Astrocyte of the spinal cord (primary cell): ENCODE measurements at regions not wholly inside any gene's neighbourhood (a gene's known extent, or its start where the extent isn't known, plus 50 kb on each side); places are given as distances from the start of the nearest gene placed in this dataset.
"Not testable (repeated sequence)": the region's sequence is repeated elsewhere in the genome, so short reads cannot be mapped to it uniquely, and the experiment has no call there.

Experiments
- DNase-seq: peaks from one replicate; pipeline ENCODE4 v3.0.0; 2011; ENCODE audit warnings: low read depth, low spot score
- H3K4me3 ChIP-seq: 2 replicates; pipeline ENCODE4 v1.5.1; 2011; ENCODE audit warnings: low read depth, mild to moderate bottlenecking, low read length, moderate library complexity
- in situ Hi-C: cut with HindIII; loops from 2 replicates; pipeline ENCODE4 v1.10.0; 2017; ENCODE audit warnings: low sequenced_read_pairs
- TF ChIP-seq, protein P1 (sequence below): IDR thresholded peaks from 2 replicates; pipeline ENCODE4 v1.5.1; 2012; ENCODE audit warnings: low read depth, mild to moderate bottlenecking, low read length, inconsistent platforms

DNA sequence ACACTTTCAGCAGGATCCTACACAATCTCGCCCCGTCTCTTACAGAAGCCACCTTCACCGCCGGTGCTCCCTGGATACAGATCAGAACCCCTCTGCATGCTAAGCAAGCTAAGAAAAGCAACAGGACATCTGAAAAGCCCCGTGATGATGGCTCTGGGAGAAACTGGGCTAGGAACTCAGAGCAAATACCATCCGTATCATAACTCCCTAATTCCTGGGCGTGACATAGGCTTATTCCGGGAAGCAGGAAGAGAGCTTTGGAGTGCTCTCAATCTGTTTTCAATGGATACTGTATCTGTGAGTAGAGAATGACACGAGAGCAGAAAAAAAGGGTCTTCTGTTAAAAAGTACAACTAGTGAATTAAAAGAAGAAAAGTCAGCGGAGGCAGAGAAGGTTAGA lies 121.6 kb downstream of the SPP2 start:
- TF ChIP-seq, protein P1, sequence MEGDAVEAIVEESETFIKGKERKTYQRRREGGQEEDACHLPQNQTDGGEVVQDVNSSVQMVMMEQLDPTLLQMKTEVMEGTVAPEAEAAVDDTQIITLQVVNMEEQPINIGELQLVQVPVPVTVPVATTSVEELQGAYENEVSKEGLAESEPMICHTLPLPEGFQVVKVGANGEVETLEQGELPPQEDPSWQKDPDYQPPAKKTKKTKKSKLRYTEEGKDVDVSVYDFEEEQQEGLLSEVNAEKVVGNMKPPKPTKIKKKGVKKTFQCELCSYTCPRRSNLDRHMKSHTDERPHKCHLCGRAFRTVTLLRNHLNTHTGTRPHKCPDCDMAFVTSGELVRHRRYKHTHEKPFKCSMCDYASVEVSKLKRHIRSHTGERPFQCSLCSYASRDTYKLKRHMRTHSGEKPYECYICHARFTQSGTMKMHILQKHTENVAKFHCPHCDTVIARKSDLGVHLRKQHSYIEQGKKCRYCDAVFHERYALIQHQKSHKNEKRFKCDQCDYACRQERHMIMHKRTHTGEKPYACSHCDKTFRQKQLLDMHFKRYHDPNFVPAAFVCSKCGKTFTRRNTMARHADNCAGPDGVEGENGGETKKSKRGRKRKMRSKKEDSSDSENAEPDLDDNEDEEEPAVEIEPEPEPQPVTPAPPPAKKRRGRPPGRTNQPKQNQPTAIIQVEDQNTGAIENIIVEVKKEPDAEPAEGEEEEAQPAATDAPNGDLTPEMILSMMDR = no peak
- in situ Hi-C loops = no loop called here
- no peak overlapping the region for H3K4me3 ChIP-seq
- DNase-seq = no peak

DNA sequence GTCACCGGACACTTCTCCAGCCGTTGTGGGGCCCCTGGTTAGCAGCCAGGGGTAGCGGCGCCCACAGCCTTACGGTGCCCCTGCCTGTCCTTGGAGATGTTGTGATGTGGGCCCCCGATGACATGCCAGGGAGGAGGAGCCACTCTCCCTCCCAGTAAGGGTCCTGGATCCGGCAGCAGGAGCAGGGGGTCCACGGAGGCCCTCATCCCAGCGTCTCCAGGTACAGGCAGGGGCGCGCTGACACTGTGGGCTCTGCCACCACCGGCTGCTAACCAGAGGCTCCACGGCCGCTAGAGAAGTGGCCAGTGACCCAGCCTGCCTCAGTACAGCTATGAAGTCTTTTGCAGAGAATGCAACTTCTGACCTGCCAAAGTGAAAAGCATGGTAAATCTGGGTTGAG lies 121.2 kb downstream of the SPP2 start:
- TF ChIP-seq, protein P1 = no peak
- DNase-seq = no peak
- in situ Hi-C loops = no loop called here
- H3K4me3 ChIP-seq = no peak overlapping the region

DNA sequence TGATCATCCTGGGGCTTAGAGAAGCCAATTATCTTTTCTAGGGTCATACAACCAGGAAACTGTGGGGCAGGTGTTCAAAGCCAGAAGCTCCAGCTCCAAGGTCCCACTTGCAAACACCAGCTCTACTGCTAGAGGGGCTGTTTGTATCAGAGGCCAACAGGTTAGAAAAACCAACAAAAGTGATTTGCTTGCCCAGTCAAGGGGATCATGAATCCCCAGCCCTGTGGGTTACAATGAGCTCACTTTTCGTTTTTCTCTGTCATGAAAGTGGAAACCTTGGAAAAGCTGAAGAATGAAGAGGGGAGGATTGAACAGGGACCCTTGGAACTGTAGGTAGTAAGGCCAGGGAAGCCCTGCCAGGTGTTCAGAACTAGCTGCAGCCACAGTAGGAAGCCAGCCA lies 119.2 kb downstream of the SPP2 start:
- TF ChIP-seq, protein P1 = no peak
- no peak for DNase-seq
- in situ Hi-C loops = no loop called here
- H3K4me3 ChIP-seq = no peak overlapping the region

DNA sequence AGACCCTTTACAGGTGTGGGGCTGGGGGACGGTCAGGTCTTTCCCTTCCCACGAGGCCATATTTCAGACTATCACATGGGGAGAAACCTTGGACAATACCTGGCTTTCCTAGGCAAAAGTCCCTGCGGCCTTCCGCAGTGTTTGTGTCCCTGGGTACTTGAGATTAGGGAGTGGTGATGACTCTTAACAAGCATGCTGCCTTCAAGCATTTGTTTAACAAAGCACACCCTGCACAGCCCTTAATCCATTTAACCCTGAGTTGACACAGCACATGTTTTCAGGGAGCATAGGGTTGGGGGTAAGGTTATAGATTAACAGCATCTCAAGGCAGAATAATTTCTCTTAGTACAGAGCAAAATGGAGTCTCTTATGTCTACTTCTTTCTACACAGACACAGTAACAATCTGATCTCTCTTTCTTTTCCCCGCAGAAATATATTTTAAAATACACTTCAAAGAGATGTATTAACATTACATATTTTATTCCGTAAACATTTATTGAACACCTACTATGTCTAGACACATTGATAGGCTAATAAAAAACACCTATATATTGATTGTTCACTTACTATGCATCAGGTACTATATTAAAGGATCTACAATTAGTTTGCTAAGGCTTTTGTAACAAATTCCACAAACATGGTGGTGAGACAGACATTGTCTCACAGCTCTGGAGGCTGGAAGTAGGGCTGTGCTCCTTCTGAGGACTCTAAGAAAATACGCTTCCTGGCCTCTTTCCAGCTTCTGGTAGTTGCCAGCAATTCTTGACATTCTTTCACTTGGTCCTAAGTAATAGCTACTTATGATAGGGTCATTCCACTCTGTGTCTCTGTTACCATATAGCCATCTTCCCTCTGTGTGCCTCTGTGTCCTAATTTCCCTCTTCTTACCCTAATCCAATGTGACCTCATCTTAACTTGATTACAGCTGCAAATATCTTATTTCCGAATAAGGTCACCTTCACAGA lies 118.4 kb downstream of the SPP2 start:
- H3K4me3 ChIP-seq, in situ Hi-C loops: not testable (repeated sequence)
- DNase-seq = peak; percentile 86

DNA sequence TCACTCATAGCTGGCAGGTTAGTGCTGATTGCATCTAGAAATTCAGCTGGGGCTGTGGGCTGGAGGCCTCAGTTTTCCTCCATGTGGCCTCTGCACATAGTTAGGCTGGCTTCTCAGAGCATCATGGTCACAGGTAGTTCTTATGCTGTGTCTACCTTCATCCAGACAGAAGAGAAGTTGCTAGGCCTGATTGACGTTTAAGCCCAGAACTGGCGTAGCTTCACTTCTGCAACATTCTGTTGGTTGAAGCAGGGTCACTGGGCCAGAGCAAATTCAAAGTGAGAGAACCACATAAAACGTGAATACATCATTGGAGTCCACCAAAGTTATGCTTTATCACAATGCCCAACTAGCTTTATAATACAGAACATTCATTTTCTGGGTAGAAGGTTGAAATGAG lies 116.0 kb downstream of the SPP2 start:
- H3K4me3 ChIP-seq = no peak overlapping the region
- in situ Hi-C loops = no loop called here
- DNase-seq = no peak
- TF ChIP-seq, protein P1 = no peak

DNA sequence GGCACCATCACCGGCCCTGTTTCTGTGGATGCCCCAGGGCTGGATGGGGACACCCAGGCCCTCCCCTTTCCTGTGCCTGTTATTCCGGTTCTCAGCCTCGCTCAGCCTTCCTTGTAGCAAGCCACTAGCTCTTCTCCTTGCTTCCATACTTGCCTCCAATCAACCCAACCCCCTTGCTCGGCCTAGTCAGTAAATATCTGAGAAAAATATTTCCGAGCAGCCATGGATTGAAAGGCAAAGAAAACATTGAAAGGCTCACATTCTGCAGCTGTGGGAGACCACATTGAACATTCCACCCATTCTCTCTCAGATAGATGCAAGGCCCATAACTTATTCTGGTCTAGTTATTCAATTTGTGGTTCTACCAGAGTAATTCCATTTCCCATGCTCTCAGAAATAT lies 114.9 kb downstream of the SPP2 start:
- TF ChIP-seq, protein P1 = no peak
- DNase-seq = peak; percentile 97
- H3K4me3 ChIP-seq = no peak overlapping the region
- in situ Hi-C loops = no loop called here

DNA sequence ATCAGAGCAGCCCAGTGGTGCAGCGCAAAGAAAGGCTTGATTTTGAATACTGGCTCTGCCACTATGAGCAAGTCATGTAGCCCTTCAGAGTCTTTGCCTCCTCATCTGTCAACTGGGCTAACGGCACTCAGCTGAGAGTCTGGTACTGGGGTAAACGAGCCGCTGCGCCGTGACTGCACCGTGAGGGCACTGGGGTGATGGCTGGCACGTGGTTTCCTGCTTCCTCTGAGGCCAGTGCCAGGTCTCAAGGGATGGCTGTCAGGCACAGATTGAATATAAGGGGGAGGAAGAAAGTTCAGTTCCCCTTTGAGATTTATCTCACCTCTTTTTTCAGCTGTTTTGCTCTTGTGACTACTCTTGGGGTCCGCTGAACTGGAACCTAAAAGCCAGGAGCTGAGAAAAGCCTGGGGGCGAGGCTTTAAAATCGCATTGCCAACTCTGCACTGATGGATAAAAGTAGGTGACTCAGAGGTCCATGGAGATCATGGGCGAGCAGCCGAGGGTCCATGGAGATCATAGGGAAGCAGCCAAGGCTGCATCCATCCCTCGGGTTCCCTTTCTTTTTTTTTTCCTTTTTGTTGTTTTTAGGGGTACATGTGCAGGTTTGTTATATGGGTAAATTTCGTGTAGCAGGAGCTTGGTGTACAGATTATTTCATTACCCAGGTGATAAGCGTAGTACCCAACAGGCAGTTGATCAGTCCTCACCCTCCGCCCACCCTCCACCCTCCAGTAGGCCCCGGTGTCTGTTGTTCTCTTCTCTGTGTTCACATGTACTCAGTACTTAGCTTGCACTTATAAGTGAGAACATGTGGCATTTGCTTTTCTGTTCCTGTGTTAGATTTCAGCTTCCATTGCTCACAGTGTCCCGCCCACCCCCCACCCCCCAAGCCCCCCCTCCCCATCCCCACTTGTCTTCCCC lies 114.3 kb downstream of the SPP2 start:
- TF ChIP-seq, protein P1 = no peak
- no peak for DNase-seq
- no peak overlapping the region for H3K4me3 ChIP-seq
- in situ Hi-C loops = no loop called here
